ENCODE measurements at regions not wholly inside any gene's neighbourhood (a gene's known extent, or its start where the extent isn't known, plus 50 kb on each side); places are given as distances from the start of the nearest gene placed in this dataset.

- POLR2A ChIA-PET: no interaction called here
- H3K9me3 ChIP-seq (replicated peaks; ENCODE audit: control insufficient read depth, insufficient read depth, low read depth, low read length): no peaks in the 10 kb centered on the region
- H3K4me3 ChIP-seq: no peak overlapping the region
- H3K4me1 ChIP-seq (replicated peaks in 1 of 2; ENCODE audit: control insufficient read depth in 2 of 2, insufficient read depth in 2 of 2, low read length in 2 of 2): no peaks in the 10 kb centered on the region
- intact Hi-C loops (cut with micrococcal nuclease) (no loop called here), in situ Hi-C loops (cut with MboI) (no loop called here)
- no peaks in the 10 kb centered on the region for H3K9me1 ChIP-seq (ENCODE audit: control insufficient read depth, insufficient read depth, low read length)
- H3K9ac ChIP-seq (ENCODE audit: insufficient read depth in 1 of 2, low read depth in 2 of 2, low read length in 2 of 2): no peak overlapping the region
- no peak for DNase-seq (ENCODE audit: extremely low read depth in 1 of 4, low spot score in 3 of 4)
- no peaks in the 10 kb centered on the region for H3K79me2 ChIP-seq (ENCODE audit: control insufficient read depth, insufficient read depth, low read length)
- no TSS peak for BruUV-seq (replicated peaks)
- ATAC-seq: no peak
- FAIRE-seq: no peak
- no peaks in the 10 kb centered on the region for H3K27me3 ChIP-seq (ENCODE audit: control insufficient read depth in 2 of 2, insufficient read depth in 2 of 2, low read length in 2 of 2)
- H3K27ac ChIP-seq (ENCODE audit: extremely low read depth, low read depth, low read length): no peak overlapping the region
- H3K4me2 ChIP-seq (ENCODE audit: insufficient read depth, low read length): no peak overlapping the region
- H4K20me1 ChIP-seq (replicated peaks; ENCODE audit: control insufficient read depth, insufficient read depth, low read length): no peaks in the 10 kb centered on the region
- CTCF ChIA-PET (ENCODE audit: low intra/inter-chr PET ratio): no interaction called here
- H3K36me3 ChIP-seq (ENCODE audit: control insufficient read depth, insufficient read depth, low read length): no peaks in the 10 kb centered on the region
- TF ChIP-seq BRF2 (IDR thresholded peaks at IDR 0.05; ENCODE audit: borderline replicate concordance, insufficient read depth, insufficient read length) (no peak), ASH1L (IDR thresholded peaks at IDR 0.05; ENCODE audit: borderline replicate concordance, low read depth, partially characterized antibody) (no peak), ZNF583 (CRISPR knock-in tag; IDR thresholded peaks at IDR 0.05) (no peak), ZNF311 (CRISPR knock-in tag; IDR thresholded peaks at IDR 0.05) (no peak), STAT6 (CRISPR knock-in tag; IDR thresholded peaks at IDR 0.05) (no peak), SUPT5H (IDR thresholded peaks at IDR 0.05) (no peak), SNIP1 (IDR thresholded peaks at IDR 0.05; ENCODE audit: low read depth) (no peak), ZNF655 (CRISPR knock-in tag; IDR thresholded peaks at IDR 0.05) (no peak), TRIM25 (IDR thresholded peaks at IDR 0.05; ENCODE audit: borderline replicate concordance) (no peak), SMAD1 (IDR thresholded peaks at IDR 0.05; ENCODE audit: low read depth, low read length, partially characterized antibody) (no peak), CEBPZ (IDR thresholded peaks at IDR 0.05; ENCODE audit: borderline replicate concordance, low read depth, low read length) (no peak), ELF2 (CRISPR knock-in tag; IDR thresholded peaks at IDR 0.05) (no peak)
- H2AFZ ChIP-seq (ENCODE audit: low read depth, low read length): no peak overlapping the region
- no CpG with 5 or more reads among the region's 2 CpGs for WGBS (ENCODE audit: insufficient coverage, low coverage, missing lambda C conversion rate)
Observed at GRCh38 chr9:19988281-19988680, 199.4 kb upstream of the SLC24A2 start.
